Upper lobe of right lung (tissue), 1 donor: ENCODE measurements at regions not wholly inside any gene's neighbourhood (a gene's known extent, or its start where the extent isn't known, plus 50 kb on each side); places are given as distances from the start of the nearest gene placed in this dataset.

Source experiments
- ATAC-seq: fragments of 200-7000 bp; cut with Tn5 transposase; one replicate; pipeline ENCODE4 v1.9.1; 2020; ENCODE audit warnings: mild to moderate bottlenecking, moderate library complexity
- DNase-seq: peaks from one replicate; pipeline ENCODE4 v3.0.0-alpha.2; 2020
- H3K27ac ChIP-seq: fragments of 200-600 bp; one replicate; pipeline ENCODE4 v1.8.0; 2022
- H3K27me3 ChIP-seq: fragments of 200-600 bp; one replicate; pipeline ENCODE4 v1.8.0; 2022; ENCODE audit warnings: mild to moderate bottlenecking
- H3K36me3 ChIP-seq: fragments of 200-600 bp; one replicate; pipeline ENCODE4 v1.8.0; 2022
- H3K4me1 ChIP-seq: fragments of 200-600 bp; one replicate; pipeline ENCODE4 v1.8.0; 2022
- H3K4me3 ChIP-seq: fragments of 200-600 bp; one replicate; pipeline ENCODE4 v1.8.0; 2022; ENCODE audit warnings: mild to moderate bottlenecking
- H3K9me3 ChIP-seq: fragments of 200-600 bp; one replicate; pipeline ENCODE4 v1.8.0; 2022
- intact Hi-C: fragments of 100-400 bp; cut with DNase I; formaldehyde crosslinking; loops from one replicate; pipeline ENCODE4 v1.11.0; 2022
- TF ChIP-seq, protein P1 (sequence below): fragments of 200-600 bp; IDR thresholded peaks from one replicate; pipeline ENCODE4 v1.8.0; 2022; ENCODE audit warnings: antibody characterized with exemption
- donor health status: DM: no; HTN: yes; CAD: no; lungs with severe emphysema.

DNA sequence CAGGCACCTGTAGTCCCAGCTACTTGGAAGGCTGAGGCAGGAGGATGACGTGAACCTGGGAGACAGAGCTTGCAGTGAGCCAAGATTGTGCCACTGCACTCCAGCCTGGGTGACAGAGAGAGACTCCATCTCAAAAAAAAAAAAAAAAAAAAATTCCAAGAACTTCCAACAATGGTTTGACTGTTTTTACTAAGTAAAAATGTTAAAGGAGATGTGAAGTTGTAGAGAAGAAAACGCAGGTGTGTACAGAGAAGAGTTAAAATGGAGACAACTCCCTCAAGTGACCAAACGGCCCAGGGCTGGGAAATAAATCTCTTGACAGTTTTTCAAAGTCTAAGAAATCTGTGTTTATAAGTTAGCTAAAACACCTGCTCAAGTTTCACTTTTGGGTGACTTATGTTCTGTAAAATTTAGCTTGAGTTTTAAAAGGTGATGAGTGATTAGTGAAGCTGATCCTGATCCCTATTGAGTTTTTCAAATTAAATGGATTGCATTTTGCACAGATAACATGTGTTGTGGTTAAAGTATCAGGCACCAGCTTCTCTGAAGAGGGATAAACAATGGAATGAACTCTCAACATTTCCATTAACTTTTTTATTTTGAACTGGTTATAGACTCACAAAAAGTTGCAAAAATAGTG lies 255.2 kb upstream of the CD180 start:
- DNase-seq (no peak), ATAC-seq (no peak)
- Histone ChIP-seq H3K9me3 (no peaks in the 10 kb centered on the region), H3K27me3 (no peaks in the 10 kb centered on the region), H3K4me3 (no peak overlapping the region), H3K4me1 (no peaks in the 10 kb centered on the region), H3K27ac (no peak overlapping the region), H3K36me3 (no peaks in the 10 kb centered on the region)
- TF ChIP-seq, protein P1, sequence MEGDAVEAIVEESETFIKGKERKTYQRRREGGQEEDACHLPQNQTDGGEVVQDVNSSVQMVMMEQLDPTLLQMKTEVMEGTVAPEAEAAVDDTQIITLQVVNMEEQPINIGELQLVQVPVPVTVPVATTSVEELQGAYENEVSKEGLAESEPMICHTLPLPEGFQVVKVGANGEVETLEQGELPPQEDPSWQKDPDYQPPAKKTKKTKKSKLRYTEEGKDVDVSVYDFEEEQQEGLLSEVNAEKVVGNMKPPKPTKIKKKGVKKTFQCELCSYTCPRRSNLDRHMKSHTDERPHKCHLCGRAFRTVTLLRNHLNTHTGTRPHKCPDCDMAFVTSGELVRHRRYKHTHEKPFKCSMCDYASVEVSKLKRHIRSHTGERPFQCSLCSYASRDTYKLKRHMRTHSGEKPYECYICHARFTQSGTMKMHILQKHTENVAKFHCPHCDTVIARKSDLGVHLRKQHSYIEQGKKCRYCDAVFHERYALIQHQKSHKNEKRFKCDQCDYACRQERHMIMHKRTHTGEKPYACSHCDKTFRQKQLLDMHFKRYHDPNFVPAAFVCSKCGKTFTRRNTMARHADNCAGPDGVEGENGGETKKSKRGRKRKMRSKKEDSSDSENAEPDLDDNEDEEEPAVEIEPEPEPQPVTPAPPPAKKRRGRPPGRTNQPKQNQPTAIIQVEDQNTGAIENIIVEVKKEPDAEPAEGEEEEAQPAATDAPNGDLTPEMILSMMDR = no peak
- intact Hi-C loops = no loop called here

DNA sequence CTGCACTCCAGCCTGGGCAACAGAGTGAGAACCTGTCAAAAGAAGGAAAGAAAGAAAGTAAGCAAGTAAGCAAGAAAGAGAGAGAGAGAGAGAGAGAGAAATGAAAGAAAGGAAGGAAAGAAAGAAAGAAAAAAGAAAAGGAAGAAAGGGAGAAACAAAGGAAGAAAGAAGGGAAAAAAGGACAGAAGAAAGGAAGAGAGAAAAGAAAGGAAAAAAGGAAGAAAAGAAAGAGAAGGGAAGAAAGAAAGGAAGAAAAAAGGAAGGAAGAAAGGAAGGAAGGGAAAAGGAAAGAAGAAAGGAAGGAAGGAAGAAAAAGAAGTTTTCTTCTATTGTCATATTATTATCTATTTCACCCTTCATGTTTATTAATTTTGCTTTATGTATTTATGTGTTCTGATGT lies 251.1 kb upstream of the CD180 start:
- intact Hi-C loops = no loop called here
- no peak for ATAC-seq
- H3K27ac ChIP-seq = no peak overlapping the region
- H3K9me3 ChIP-seq = no peaks in the 10 kb centered on the region
- no peak for DNase-seq
- H3K27me3 ChIP-seq = no peaks in the 10 kb centered on the region
- H3K4me3 ChIP-seq = no peak overlapping the region
- TF ChIP-seq, protein P1 = no peak
- H3K4me1 ChIP-seq = no peaks in the 10 kb centered on the region
- no peaks in the 10 kb centered on the region for H3K36me3 ChIP-seq

DNA sequence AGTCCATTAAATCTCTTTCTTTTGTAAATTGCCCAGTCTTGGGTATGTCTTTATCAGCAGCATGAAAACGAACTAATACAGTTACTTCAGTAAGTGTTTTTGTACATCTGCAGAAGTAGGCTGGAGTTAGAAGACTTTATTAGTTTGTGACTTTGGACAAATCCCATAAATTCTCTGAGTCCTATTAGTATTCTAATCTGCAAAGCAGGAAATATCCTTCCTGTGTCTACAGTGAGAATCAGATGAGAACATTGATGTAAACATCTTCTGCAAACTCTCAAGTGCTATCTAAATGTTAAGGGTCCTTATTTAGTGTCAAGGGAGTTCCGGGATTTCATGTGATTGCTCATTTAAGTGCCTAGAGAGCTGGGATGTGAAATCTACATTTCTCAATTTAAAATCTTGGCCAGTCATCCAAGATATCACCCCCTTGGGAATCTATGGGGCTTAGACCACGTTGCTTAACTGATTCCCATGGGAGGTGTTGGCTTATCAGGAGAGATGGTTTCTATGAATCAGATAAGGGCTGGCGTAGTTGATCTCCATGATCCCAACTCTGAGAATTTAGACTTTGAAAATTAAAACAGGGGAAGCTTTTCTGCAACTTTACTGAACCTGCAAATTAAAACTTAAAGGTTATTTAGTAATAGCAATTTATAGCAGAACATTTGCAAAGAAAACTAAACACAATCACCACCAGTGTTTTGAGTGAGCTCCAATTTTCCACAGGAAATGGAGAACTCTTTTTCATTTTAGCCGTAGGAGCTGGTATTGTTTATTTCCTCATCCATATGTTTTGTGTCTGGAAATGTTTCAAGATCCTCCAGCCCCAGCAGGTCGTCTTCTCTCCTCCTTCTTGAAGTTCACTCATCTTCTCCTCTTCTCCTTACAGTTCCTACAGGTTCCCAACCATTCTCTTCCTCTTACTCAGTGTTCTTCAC lies 241.6 kb upstream of the CD180 start:
- TF ChIP-seq, protein P1 = no peak
- no peaks in the 10 kb centered on the region for H3K4me1 ChIP-seq
- H3K27me3 ChIP-seq = no peaks in the 10 kb centered on the region
- H3K27ac ChIP-seq = no peak overlapping the region
- no peaks in the 10 kb centered on the region for H3K36me3 ChIP-seq
- DNase-seq = no peak
- intact Hi-C loops = no loop called here
- H3K4me3 ChIP-seq = no peak overlapping the region
- no peaks in the 10 kb centered on the region for H3K9me3 ChIP-seq
- ATAC-seq = no peak

DNA sequence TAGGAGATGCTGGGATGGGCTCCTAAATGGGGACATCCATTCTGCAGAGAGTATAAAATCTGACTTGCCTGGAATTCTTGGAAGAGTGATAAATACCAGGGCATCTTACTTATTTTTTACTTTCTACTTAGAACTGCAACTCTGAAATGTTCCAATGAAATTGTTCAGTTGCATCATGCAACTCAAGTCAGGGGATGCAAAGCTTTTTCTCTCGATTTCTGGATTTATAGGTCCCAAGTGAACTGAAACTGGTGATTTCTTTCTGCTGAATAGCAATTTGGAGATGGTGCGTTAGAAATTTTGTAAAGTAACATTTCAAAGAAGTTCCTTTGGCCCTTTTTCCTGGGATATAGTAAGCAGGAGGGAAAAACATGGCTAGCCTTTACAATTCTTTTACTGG lies 238.4 kb upstream of the CD180 start:
- ATAC-seq = no peak

DNA sequence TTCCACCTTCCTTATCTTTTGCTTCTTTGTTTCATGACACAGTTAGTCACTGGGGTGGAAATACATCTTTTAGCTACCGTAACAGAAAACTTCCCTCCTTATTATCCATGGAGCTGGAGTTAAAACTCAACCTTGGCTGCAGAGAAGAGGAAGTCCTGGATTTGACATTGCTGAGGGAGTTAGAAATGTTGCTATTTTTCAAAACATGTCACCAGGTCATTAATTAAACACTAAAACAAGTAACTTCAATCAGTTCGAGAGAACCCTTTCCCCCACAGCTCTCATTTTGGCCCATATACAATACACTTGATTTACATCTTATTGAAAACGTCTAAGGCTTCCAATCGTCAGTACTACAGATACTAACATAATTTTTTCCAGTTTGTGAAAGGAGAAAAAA lies 237.9 kb upstream of the CD180 start:
- Histone ChIP-seq H3K27ac (no peak overlapping the region), H3K36me3 (no peaks in the 10 kb centered on the region), H3K4me3 (no peak overlapping the region), H3K9me3 (no peaks in the 10 kb centered on the region), H3K27me3 (no peaks in the 10 kb centered on the region), H3K4me1 (no peaks in the 10 kb centered on the region)
- ATAC-seq = no peak
- intact Hi-C loops = no loop called here
- DNase-seq = no peak
- TF ChIP-seq, protein P1 = no peak

More for the DNA sequence above, 238.4 kb upstream of the CD180 start:
- Histone ChIP-seq H3K4me3 (no peak overlapping the region), H3K27me3 (no peaks in the 10 kb centered on the region), H3K36me3 (no peaks in the 10 kb centered on the region), H3K9me3 (no peaks in the 10 kb centered on the region), H3K27ac (no peak overlapping the region), H3K4me1 (no peaks in the 10 kb centered on the region)
- DNase-seq = no peak
- intact Hi-C loops = no loop called here
- TF ChIP-seq, protein P1 = no peak
